ENCODE measurements at regions not wholly inside any gene's neighbourhood (a gene's known extent, or its start where the extent isn't known, plus 50 kb on each side); places are given as distances from the start of the nearest gene placed in this dataset.

DNA sequence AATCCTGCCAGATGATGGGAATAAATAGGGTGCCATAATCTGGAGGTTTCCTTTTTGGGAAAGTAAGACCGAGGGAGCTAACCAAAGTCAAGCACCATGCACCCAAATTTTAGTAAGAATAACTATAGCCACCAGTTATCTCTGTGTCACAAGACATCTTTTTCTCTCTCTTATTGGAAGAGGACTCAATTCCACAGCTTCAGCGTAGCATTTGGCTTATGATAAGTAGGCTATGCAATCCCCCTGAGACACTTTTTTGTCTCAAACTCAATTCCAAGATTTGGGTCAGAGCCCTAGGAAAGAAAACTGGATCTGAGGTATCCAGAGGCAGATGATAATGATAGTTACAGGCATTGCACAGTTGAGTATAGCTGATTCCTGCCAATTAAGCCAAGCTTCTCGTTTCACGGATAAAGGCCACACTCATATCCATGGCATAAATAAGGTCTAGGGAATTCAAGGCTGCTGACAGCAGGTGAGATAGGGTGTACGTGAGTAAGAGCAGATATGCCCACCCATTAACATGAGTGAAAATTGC is 425.2 kb upstream of the CNTNAP2 start:
- TF ChIP-seq, protein P1, sequence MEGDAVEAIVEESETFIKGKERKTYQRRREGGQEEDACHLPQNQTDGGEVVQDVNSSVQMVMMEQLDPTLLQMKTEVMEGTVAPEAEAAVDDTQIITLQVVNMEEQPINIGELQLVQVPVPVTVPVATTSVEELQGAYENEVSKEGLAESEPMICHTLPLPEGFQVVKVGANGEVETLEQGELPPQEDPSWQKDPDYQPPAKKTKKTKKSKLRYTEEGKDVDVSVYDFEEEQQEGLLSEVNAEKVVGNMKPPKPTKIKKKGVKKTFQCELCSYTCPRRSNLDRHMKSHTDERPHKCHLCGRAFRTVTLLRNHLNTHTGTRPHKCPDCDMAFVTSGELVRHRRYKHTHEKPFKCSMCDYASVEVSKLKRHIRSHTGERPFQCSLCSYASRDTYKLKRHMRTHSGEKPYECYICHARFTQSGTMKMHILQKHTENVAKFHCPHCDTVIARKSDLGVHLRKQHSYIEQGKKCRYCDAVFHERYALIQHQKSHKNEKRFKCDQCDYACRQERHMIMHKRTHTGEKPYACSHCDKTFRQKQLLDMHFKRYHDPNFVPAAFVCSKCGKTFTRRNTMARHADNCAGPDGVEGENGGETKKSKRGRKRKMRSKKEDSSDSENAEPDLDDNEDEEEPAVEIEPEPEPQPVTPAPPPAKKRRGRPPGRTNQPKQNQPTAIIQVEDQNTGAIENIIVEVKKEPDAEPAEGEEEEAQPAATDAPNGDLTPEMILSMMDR (optimal IDR thresholded peaks at IDR 0.05 in 1 of 3, IDR thresholded peaks at IDR 0.05 in 1 of 3, conservative IDR thresholded peaks at IDR 0.05 in 1 of 3; ENCODE audit: extremely low read depth in 1 of 3, insufficient read depth in 2 of 3, low read length in 3 of 3) = no peak
- TF ChIP-seq EZH2 (IDR thresholded peaks at IDR 0.05; ENCODE audit: low read length) = no peak

All from keratinocyte (primary cell).